ENCODE measurements at regions not wholly inside any gene's neighbourhood (a gene's known extent, or its start where the extent isn't known, plus 50 kb on each side); places are given as distances from the start of the nearest gene placed in this dataset.

DNA sequence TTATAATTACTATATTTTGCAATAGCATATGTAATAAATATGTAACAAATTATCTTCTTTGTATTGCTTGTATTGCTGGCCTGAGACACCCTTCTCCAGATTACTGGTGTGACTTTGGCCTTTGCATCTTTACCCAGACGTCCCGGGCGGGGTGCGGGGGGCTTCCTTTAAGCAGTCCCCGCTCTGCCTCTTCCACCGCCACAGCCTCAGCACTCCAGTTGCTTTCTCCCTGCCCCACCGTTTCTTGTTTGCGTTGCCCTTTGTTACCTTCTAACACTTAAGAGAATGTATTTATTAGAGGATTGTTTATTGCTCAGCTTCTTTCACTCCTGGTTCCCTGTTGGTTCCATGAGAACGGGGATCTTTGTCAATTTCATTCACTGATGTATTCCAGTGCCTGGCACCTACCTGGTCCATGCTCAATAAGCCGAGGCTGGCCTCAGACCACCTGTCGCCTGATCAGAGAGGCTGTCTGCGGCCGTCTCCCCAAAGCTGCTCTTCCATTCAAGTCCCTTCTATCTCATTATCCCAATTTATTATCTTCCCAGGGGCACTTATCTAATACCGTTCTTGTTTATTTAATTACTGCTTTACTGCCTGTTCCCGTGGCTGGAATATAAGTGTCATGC lies 100.5 kb upstream of the RFLNA start:
- TF ChIP-seq FOSL1 (IDR thresholded peaks at IDR 0.05; ENCODE audit: low read depth) (no peak), EZH2phosphoT487 (IDR thresholded peaks at IDR 0.05; ENCODE audit: borderline replicate concordance) (no peak), YY1 (IDR thresholded peaks at IDR 0.05; ENCODE audit: extremely low read depth, insufficient replicate concordance, low read depth, low read length) (no peak), POLR2A (IDR thresholded peaks at IDR 0.05; ENCODE audit: borderline replicate concordance, extremely low read depth, insufficient read depth, insufficient read length) (no peak)
- TF ChIP-seq, protein P1, sequence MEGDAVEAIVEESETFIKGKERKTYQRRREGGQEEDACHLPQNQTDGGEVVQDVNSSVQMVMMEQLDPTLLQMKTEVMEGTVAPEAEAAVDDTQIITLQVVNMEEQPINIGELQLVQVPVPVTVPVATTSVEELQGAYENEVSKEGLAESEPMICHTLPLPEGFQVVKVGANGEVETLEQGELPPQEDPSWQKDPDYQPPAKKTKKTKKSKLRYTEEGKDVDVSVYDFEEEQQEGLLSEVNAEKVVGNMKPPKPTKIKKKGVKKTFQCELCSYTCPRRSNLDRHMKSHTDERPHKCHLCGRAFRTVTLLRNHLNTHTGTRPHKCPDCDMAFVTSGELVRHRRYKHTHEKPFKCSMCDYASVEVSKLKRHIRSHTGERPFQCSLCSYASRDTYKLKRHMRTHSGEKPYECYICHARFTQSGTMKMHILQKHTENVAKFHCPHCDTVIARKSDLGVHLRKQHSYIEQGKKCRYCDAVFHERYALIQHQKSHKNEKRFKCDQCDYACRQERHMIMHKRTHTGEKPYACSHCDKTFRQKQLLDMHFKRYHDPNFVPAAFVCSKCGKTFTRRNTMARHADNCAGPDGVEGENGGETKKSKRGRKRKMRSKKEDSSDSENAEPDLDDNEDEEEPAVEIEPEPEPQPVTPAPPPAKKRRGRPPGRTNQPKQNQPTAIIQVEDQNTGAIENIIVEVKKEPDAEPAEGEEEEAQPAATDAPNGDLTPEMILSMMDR (IDR thresholded peaks at IDR 0.05 in 2 of 3, conservative IDR thresholded peaks at IDR 0.05 in 1 of 3; ENCODE audit: borderline replicate concordance in 1 of 3, insufficient read depth in 1 of 3, low read depth in 2 of 3, low read length in 2 of 3) = no peak
- TF ChIP-seq, protein P2, sequence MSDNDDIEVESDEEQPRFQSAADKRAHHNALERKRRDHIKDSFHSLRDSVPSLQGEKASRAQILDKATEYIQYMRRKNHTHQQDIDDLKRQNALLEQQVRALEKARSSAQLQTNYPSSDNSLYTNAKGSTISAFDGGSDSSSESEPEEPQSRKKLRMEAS (IDR thresholded peaks at IDR 0.05) = no peak
